Uterus (tissue), 3 donors: ENCODE measurements at regions not wholly inside any gene's neighbourhood (a gene's known extent, or its start where the extent isn't known, plus 50 kb on each side); places are given as distances from the start of the nearest gene placed in this dataset.
A peak's percentile ranks its signal among the peaks of the same experiment; 100 is the strongest.

Experiments used
- DNase-seq, 2 donors: peaks; one replicate each; pipeline ENCODE4 v3.0.0-alpha.2; 2019 to 2020
- H3K27ac ChIP-seq, 2 donors: fragments of 200-600 bp; sonication (generic); 1 replicate in 1 of 2; 2 replicates in 1 of 2; pipeline ENCODE4 v1.5.1; 2016 to 2018
- H3K27me3 ChIP-seq, 2 donors: fragments of 200-600 bp; sonication (generic); one replicate each; pipeline ENCODE4 v1.5.1; 2018 to 2019; ENCODE audit warnings: control low read depth in 1 of 2
- H3K36me3 ChIP-seq, 2 donors: fragments of 200-600 bp; sonication (generic); one replicate each; pipeline ENCODE4 v1.5.1; 2019; ENCODE audit warnings: control low read depth in 1 of 2
- H3K4me1 ChIP-seq, 2 donors: fragments of 200-600 bp; sonication (generic); one replicate each; pipeline ENCODE4 v1.5.1; 2018 to 2019; ENCODE audit warnings: control low read depth in 1 of 2
- H3K4me3 ChIP-seq, 2 donors: fragments of 200-600 bp; sonication (generic); 1 replicate in 1 of 2; 2 replicates in 1 of 2; pipeline ENCODE4 v1.5.1; 2018 to 2019; ENCODE audit warnings: mild to moderate bottlenecking in 1 of 2
- H3K9me3 ChIP-seq, 2 donors: fragments of 200-600 bp; sonication (generic); one replicate each; pipeline ENCODE4 v1.5.1; 2019; ENCODE audit warnings: control low read depth in 1 of 2
- POLR2A ChIP-seq, 2 donors: fragments of 450-650 bp; IDR thresholded peaks; one replicate each; pipeline ENCODE4 v1.6.1; 2016; ENCODE audit warnings: antibody characterized with exemption in 2 of 2, mild to moderate bottlenecking in 1 of 2, moderate library complexity in 1 of 2
- intact Hi-C: fragments of 100-400 bp; cut with DNase I; formaldehyde crosslinking; loops from one replicate; pipeline ENCODE4 v1.15.1; 2023; ENCODE audit warnings: low total_unique reads
- TF ChIP-seq, protein P1 (sequence below), 4 experiments: fragments of 200-600 bp in 2 of 4; fragments of 450-650 bp in 2 of 4; sonication (generic) in 2 of 4; IDR thresholded peaks; one replicate each; pipeline ENCODE4 v1.5.1; 2016 to 2019; ENCODE audit warnings: antibody characterized with exemption in 4 of 4, mild to moderate bottlenecking in 2 of 4, moderate library complexity in 1 of 4
- donor health status: DM: yes; HTN: yes; CAD: no.

DNA sequence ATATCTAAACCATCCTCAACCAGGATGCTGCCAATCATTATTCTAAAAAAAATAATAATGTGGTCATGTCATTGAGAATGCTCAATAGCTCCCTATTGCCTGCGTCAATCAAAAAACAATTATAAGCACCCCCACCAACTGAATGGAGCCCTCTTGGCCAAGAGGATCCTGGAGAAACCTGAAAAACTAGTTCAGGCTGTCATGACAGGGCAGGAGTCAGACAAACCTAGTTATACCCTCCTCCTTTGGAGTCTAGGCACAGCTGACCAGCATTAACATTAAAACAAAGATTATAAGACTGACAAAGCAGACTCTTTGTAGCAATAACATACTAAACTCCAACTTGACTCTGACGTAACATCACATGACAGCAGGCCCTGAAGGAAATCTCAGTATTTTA lies 119.2 kb upstream of the CCL2 start:
- TF ChIP-seq, protein P1, sequence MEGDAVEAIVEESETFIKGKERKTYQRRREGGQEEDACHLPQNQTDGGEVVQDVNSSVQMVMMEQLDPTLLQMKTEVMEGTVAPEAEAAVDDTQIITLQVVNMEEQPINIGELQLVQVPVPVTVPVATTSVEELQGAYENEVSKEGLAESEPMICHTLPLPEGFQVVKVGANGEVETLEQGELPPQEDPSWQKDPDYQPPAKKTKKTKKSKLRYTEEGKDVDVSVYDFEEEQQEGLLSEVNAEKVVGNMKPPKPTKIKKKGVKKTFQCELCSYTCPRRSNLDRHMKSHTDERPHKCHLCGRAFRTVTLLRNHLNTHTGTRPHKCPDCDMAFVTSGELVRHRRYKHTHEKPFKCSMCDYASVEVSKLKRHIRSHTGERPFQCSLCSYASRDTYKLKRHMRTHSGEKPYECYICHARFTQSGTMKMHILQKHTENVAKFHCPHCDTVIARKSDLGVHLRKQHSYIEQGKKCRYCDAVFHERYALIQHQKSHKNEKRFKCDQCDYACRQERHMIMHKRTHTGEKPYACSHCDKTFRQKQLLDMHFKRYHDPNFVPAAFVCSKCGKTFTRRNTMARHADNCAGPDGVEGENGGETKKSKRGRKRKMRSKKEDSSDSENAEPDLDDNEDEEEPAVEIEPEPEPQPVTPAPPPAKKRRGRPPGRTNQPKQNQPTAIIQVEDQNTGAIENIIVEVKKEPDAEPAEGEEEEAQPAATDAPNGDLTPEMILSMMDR (IDR thresholded peaks at IDR 0.05): no peak
- TF ChIP-seq POLR2A (IDR thresholded peaks at IDR 0.05): no peak
- no peaks in the 10 kb centered on the region for H3K36me3 ChIP-seq
- H3K27ac ChIP-seq: no peak overlapping the region
- no peaks in the 10 kb centered on the region for H3K27me3 ChIP-seq
- intact Hi-C loops: no loop called here
- no peaks in the 10 kb centered on the region for H3K9me3 ChIP-seq
- H3K4me1 ChIP-seq: no peaks in the 10 kb centered on the region
- no peak for DNase-seq
- H3K4me3 ChIP-seq: no peak overlapping the region

DNA sequence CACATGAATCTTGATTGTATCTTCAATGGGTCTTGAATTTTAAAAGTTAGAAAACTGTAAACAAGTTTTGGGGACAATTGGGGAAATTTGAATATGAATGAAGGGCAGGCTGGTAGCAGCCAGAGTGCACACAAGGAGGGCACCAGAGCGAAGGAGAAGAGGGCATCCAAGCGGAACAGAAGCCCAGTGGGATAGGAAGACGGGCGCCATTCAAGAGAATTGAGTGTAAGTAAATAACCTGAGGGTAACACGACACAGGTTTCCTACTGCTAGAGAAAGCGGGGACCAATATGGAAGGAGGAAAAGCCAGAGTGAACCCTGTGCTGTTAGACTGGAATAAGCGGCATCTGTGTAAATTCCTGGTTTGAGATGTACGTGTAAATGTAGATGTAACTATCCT lies 115.1 kb upstream of the CCL2 start:
- H3K36me3 ChIP-seq: no peaks in the 10 kb centered on the region
- TF ChIP-seq, protein P1 (IDR thresholded peaks at IDR 0.05): no peak
- no peak for TF ChIP-seq POLR2A (IDR thresholded peaks at IDR 0.05)
- H3K4me1 ChIP-seq: no peaks in the 10 kb centered on the region
- no peaks in the 10 kb centered on the region for H3K27me3 ChIP-seq
- H3K4me3 ChIP-seq: no peak overlapping the region
- intact Hi-C loops: no loop called here
- no peak overlapping the region for H3K27ac ChIP-seq
- DNase-seq: no peak
- no peaks in the 10 kb centered on the region for H3K9me3 ChIP-seq

DNA sequence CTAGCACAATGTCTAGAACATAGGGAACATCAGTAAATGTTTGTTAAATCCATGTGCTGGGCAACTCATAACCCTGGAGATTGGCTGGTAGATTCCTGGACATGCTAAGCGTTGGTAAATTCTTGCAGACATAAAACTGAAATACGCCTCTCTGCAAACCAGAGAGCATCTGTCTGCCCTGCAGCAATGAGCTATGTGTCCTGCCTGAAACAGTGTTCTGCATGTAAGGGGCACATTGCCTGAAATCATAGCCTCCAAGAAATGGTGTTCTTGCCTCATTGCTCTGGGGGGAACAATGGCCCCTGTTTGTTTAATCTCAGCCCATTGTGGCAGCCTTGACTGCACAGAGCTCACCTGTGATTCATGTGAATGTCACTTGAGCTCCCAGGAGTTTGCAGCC lies 113.5 kb upstream of the CCL2 start:
- Histone ChIP-seq H3K4me3 (no peak overlapping the region), H3K27me3 (no peaks in the 10 kb centered on the region), H3K9me3 (no peaks in the 10 kb centered on the region), H3K27ac (no peak overlapping the region), H3K4me1 (no peaks in the 10 kb centered on the region), H3K36me3 (no peaks in the 10 kb centered on the region)
- no peak for TF ChIP-seq POLR2A (IDR thresholded peaks at IDR 0.05)
- TF ChIP-seq, protein P1 (IDR thresholded peaks at IDR 0.05): no peak
- DNase-seq: no peak
- intact Hi-C loops: no loop called here

DNA sequence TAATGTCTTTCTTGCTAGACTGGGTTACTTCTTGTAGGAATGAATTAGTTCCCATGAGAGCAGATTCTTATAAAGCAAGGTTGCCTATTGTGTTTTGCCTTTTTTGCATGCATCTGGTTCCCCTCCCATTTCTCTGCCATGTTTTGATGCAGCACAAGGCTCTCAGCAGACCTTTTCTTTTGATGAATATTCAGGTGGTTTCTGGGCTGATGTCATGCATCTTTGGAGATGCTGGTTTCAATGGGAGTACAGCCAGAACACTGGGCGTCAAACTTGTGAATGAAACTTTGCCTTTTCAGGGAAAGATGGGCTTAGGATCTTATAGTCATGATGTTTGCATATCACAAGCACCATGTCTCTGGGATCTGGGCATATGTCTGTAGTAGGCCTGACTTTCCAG lies 111.7 kb upstream of the CCL2 start:
- no peak for DNase-seq

DNA sequence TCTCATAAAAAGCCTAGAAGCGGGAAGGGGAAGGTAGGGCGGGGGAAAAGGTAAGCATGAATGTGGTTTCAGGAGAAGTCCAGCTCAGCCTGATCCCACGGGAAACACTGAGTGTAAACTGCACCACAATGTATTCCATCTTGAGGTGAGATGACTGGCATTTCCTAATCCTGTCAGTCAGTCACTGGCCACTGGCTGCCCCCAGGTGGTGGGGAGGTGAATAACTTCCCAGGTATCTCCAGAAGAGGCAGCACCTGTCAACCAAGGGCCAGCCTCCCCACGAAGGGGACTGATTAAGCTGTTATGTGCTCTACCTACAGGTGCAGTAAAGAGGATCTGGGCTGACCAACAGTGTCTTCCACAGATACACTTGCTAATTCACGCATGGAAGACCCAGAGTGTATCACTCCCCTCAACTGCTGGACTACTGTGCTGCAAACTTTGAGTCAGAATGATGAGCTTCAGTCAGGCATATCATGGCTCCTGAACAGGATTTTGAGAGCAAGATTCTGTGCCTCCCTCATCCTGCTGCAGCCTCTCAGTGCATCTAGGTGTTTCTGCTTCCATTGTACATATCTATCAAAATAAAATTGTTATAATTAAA lies 108.5 kb upstream of the CCL2 start:
- Histone ChIP-seq H3K4me1 (no peaks in the 10 kb centered on the region), H3K27ac (no peak overlapping the region), H3K36me3 (no peaks in the 10 kb centered on the region), H3K4me3 (no peak overlapping the region), H3K9me3 (no peaks in the 10 kb centered on the region), H3K27me3 (no peaks in the 10 kb centered on the region)
- intact Hi-C loops: no loop called here
- TF ChIP-seq POLR2A (IDR thresholded peaks at IDR 0.05): no peak
- TF ChIP-seq, protein P1 (IDR thresholded peaks at IDR 0.05): peak in 2 of 4 experiments; percentile 5 to 24
- DNase-seq: no peak

More for the DNA sequence above, 111.7 kb upstream of the CCL2 start:
- TF ChIP-seq, protein P1 (IDR thresholded peaks at IDR 0.05): no peak
- no peak for TF ChIP-seq POLR2A (IDR thresholded peaks at IDR 0.05)
- intact Hi-C loops: no loop called here
- Histone ChIP-seq H3K27me3 (no peaks in the 10 kb centered on the region), H3K4me1 (no peaks in the 10 kb centered on the region), H3K27ac (no peak overlapping the region), H3K36me3 (no peaks in the 10 kb centered on the region), H3K9me3 (no peaks in the 10 kb centered on the region), H3K4me3 (no peak overlapping the region)
